ENCODE measurements at regions not wholly inside any gene's neighbourhood (a gene's known extent, or its start where the extent isn't known, plus 50 kb on each side); places are given as distances from the start of the nearest gene placed in this dataset.

- H3K4me2 ChIP-seq: no peak overlapping the region
- no peak for TF ChIP-seq CTCF (conservative IDR thresholded peaks at IDR 0.05; ENCODE audit: low read depth, low read length)
- no peak overlapping the region for H2AFZ ChIP-seq (ENCODE audit: low read depth)
- no peaks in the 10 kb centered on the region for H3K36me3 ChIP-seq (ENCODE audit: insufficient read depth)
- no peaks in the 10 kb centered on the region for H3K79me2 ChIP-seq (ENCODE audit: insufficient read depth, low read depth)
- H3K27me3 ChIP-seq (ENCODE audit: insufficient read depth, low read depth): no peaks in the 10 kb centered on the region
- H3K4me1 ChIP-seq (ENCODE audit: low read depth, poor library complexity, severe bottlenecking): no peaks in the 10 kb centered on the region
- H3K27ac ChIP-seq: no peak overlapping the region
- no peak overlapping the region for H3K9ac ChIP-seq
- H4K20me1 ChIP-seq (ENCODE audit: insufficient read depth): no peaks in the 10 kb centered on the region
- H3K4me3 ChIP-seq (IDR thresholded peaks at IDR 0.05; ENCODE audit: insufficient read depth, low read depth, low read length): no peak overlapping the region
Measured at GRCh38 chrX:8851231-8851886, 50.2 kb upstream of the FAM9A start.
